Motor neuron (in vitro differentiated cells): ENCODE measurements at regions not wholly inside any gene's neighbourhood (a gene's known extent, or its start where the extent isn't known, plus 50 kb on each side); places are given as distances from the start of the nearest gene placed in this dataset.

Experiments used
- ATAC-seq, 8 experiments: fragments of 200-7000 bp; cut with Tn5 transposase; replicated peaks in 6 of 8; 2 replicates each; pipeline ENCODE4 v1.8.0; 2021; ENCODE audit warnings: mild to moderate bottlenecking in 8 of 8, moderate library complexity in 8 of 8
- H3K27ac ChIP-seq, 2 donors: fragments of 250-450 bp; sonication (Bioruptor Pico); 2 replicates each; pipeline ENCODE4 v1.9.0; 2021; ENCODE audit warnings: antibody characterized with exemption in 2 of 2, mild to moderate bottlenecking in 2 of 2, moderate library complexity in 1 of 2
- H3K4me1 ChIP-seq, 2 donors: fragments of 250-450 bp; sonication (Bioruptor Pico); replicated peaks in 1 of 2; 2 replicates each; pipeline ENCODE4 v1.6.1; 2021; ENCODE audit warnings: antibody characterized with exemption in 2 of 2, mild to moderate bottlenecking in 2 of 2, moderate library complexity in 1 of 2
- H3K4me3 ChIP-seq, 5 donors: fragments of 250-450 bp; sonication (Bioruptor Pico); 2 replicates each; pipeline ENCODE4 v1.9.0; 2021; ENCODE audit warnings: antibody characterized with exemption in 5 of 5, mild to moderate bottlenecking in 5 of 5, moderate library complexity in 4 of 5
- WGBS, 10 experiments: fragments of 450-650 bp; shearing (Covaris generic); methylation state at CpG; one replicate each; pipeline ENCODE4 v1.0.0; 2022; 5-methylcytosine and 5-hydroxymethylcytosine counted together
- in situ Hi-C, 9 experiments: fragments of 400-800 bp; cut with MboI; loops; one replicate each; pipeline ENCODE4 v1.15.0; 2021; ENCODE audit warnings: low sequenced_read_pairs in 9 of 9, low pct_unique_long_range_greater_than_20kb in 2 of 9; ENCODE audit not compliant: unreplicated experiment in 9 of 9

DNA sequence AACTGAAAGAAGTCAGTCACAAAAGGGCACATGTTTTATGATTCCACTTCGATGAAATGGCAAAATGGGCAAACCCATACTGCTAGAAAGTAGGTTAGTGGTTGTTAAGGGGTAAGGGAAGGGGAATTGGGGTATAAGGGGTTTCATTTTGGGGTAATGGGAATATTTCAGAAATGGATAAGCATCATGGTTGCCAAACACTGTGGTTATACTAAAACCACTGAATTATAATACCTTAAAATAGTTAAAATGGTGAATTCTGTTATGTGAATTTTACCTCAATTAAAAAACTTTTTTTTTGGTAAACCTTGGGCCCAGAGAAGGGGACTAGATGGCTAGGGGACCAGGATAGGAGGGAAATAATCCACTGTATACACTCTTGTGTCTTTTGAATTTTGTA is 52.3 kb upstream of the BHLHE40 start:
- no peak for ATAC-seq
- Histone ChIP-seq H3K4me3 (no peak overlapping the region), H3K4me1 (no peaks in the 10 kb centered on the region), H3K27ac (no peak overlapping the region)
- WGBS, 10 experiments, result 86 to 100% (median 100%) methylated on average over 1 of the region's 1 CpG; no CpG with 5 or more reads in 7 of the 10 experiments
- in situ Hi-C loops, result no loop called here

- ATAC-seq, result no peak
- 63 to 100% (median 96%) methylated on average over 1 to 4 of the region's 7 CpGs; no CpG with 5 or more reads in 4 of the 10 experiments for WGBS, 10 experiments
- Histone ChIP-seq H3K4me3 (no peak overlapping the region), H3K4me1 (no peaks in the 10 kb centered on the region), H3K27ac (no peak overlapping the region)
- in situ Hi-C loops, result no loop called here
Observed at GRCh38 chr3:4928277-4928789, 50.9 kb upstream of the BHLHE40 start.
